Loucy (cell line): ENCODE measurements at regions not wholly inside any gene's neighbourhood (a gene's known extent, or its start where the extent isn't known, plus 50 kb on each side); places are given as distances from the start of the nearest gene placed in this dataset.

Source experiments
- H2AFZ ChIP-seq: fragments of 200-600 bp; sonication (generic); 2 replicates; pipeline ENCODE4 v1.6.0; 2016; ENCODE audit warnings: antibody characterized with exemption, mild to moderate bottlenecking, low read length, moderate library complexity
- H3F3A ChIP-seq: fragments of 200-600 bp; 2 replicates; pipeline ENCODE4 v1.6.0; 2016; ENCODE audit warnings: antibody characterized with exemption, low read depth, mild to moderate bottlenecking
- H3K27me3 ChIP-seq: fragments of 200-600 bp; sonication (generic); 2 replicates; pipeline ENCODE4 v1.6.1; 2014; ENCODE audit warnings: low read length, mild to moderate bottlenecking; ENCODE audit not compliant: insufficient read depth, poor library complexity, severe bottlenecking
- H3K36me3 ChIP-seq: fragments of 200-600 bp; sonication (generic); 2 replicates; pipeline ENCODE4 v1.6.1; 2016; ENCODE audit warnings: low read length; ENCODE audit not compliant: insufficient read depth
- H3K4me1 ChIP-seq: fragments of 200-600 bp; sonication (generic); 2 replicates; pipeline ENCODE4 v1.5.1; 2014; ENCODE audit warnings: low read length, mild to moderate bottlenecking; ENCODE audit not compliant: insufficient read depth, poor library complexity, severe bottlenecking
- H3K4me2 ChIP-seq: fragments of 200-600 bp; sonication (generic); 2 replicates; pipeline ENCODE4 v1.6.0; 2014; ENCODE audit warnings: antibody characterized with exemption, low read length, low read depth, mild to moderate bottlenecking; ENCODE audit not compliant: poor library complexity, severe bottlenecking
- H3K4me3 ChIP-seq: fragments of 200-600 bp; sonication (generic); 2 replicates; pipeline ENCODE4 v1.5.1; 2014; ENCODE audit warnings: low read length, mild to moderate bottlenecking, mixed read lengths; ENCODE audit not compliant: poor library complexity, severe bottlenecking
- H3K79me2 ChIP-seq: fragments of 200-600 bp; sonication (generic); 2 replicates; pipeline ENCODE4 v1.6.1; 2014; ENCODE audit warnings: low read length; ENCODE audit not compliant: insufficient read depth
- H3K9ac ChIP-seq: fragments of 200-600 bp; sonication (generic); 2 replicates; pipeline ENCODE4 v1.6.0; 2014; ENCODE audit warnings: mild to moderate bottlenecking, low read depth, low read length, moderate library complexity; ENCODE audit not compliant: poor library complexity, severe bottlenecking
- H3K9me2 ChIP-seq: fragments of 200-600 bp; sonication (generic); replicated peaks from 2 replicates; pipeline ENCODE4 v1.6.1; 2016; ENCODE audit warnings: low read depth, low read length, mixed read lengths
- H3K9me3 ChIP-seq: fragments of 200-600 bp; sonication (generic); 2 replicates; pipeline ENCODE4 v1.6.1; 2014; ENCODE audit warnings: mild to moderate bottlenecking, antibody characterized with exemption, low read length, low read depth; ENCODE audit not compliant: insufficient read depth
- H4K20me1 ChIP-seq: fragments of 200-600 bp; sonication (generic); 2 replicates; pipeline ENCODE4 v1.6.0; 2014; ENCODE audit warnings: antibody characterized with exemption, low read length, mild to moderate bottlenecking; ENCODE audit not compliant: insufficient read depth, poor library complexity, severe bottlenecking
- EZH2phosphoT487 ChIP-seq: fragments of 200-600 bp; IDR thresholded peaks from 2 replicates; pipeline ENCODE4 v1.6.1; 2018; ENCODE audit warnings: antibody characterized with exemption, mild to moderate bottlenecking, moderate library complexity, borderline replicate concordance
- TF ChIP-seq, protein P1 (sequence below): fragments of 200-600 bp; sonication (generic); conservative IDR thresholded peaks from 2 replicates; pipeline ENCODE4 v1.5.1; 2014; ENCODE audit warnings: mild to moderate bottlenecking, antibody characterized with exemption, low read length

DNA sequence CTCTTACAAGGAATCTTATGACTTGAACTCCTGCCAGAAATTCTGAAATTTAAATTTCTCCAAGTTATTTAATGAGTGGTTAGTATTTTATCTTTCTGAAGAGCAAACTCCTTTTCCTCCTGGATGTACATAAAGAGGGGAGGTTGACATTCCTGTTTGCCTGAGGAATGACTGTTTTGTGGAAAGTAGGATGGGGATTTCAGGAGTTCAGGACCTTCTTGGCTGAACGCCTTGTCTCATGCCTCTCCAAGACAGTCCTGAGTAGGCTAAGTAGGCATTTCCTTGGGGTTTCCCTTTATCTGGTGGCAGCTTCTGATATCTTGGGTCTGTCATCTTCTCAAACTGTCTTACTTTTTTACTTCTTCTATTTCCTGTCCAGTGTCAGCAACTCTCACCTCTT lies 356.6 kb downstream of the TDRD3 start:
- H3F3A ChIP-seq, result no peaks in the 10 kb centered on the region
- H2AFZ ChIP-seq, result no peak overlapping the region
- H3K79me2 ChIP-seq, result no peaks in the 10 kb centered on the region
- TF ChIP-seq, protein P1, sequence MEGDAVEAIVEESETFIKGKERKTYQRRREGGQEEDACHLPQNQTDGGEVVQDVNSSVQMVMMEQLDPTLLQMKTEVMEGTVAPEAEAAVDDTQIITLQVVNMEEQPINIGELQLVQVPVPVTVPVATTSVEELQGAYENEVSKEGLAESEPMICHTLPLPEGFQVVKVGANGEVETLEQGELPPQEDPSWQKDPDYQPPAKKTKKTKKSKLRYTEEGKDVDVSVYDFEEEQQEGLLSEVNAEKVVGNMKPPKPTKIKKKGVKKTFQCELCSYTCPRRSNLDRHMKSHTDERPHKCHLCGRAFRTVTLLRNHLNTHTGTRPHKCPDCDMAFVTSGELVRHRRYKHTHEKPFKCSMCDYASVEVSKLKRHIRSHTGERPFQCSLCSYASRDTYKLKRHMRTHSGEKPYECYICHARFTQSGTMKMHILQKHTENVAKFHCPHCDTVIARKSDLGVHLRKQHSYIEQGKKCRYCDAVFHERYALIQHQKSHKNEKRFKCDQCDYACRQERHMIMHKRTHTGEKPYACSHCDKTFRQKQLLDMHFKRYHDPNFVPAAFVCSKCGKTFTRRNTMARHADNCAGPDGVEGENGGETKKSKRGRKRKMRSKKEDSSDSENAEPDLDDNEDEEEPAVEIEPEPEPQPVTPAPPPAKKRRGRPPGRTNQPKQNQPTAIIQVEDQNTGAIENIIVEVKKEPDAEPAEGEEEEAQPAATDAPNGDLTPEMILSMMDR, result no peak
- no peak for TF ChIP-seq EZH2phosphoT487
- no peak overlapping the region for H3K9ac ChIP-seq
- H3K27me3 ChIP-seq, result no peaks in the 10 kb centered on the region
- no peaks in the 10 kb centered on the region for H3K36me3 ChIP-seq
- no peak overlapping the region for H3K4me2 ChIP-seq
- no peaks in the 10 kb centered on the region for H3K4me1 ChIP-seq
- no peaks in the 10 kb centered on the region for H4K20me1 ChIP-seq
- no peaks in the 10 kb centered on the region for H3K9me2 ChIP-seq
- no peak overlapping the region for H3K4me3 ChIP-seq
- no peaks in the 10 kb centered on the region for H3K9me3 ChIP-seq

DNA sequence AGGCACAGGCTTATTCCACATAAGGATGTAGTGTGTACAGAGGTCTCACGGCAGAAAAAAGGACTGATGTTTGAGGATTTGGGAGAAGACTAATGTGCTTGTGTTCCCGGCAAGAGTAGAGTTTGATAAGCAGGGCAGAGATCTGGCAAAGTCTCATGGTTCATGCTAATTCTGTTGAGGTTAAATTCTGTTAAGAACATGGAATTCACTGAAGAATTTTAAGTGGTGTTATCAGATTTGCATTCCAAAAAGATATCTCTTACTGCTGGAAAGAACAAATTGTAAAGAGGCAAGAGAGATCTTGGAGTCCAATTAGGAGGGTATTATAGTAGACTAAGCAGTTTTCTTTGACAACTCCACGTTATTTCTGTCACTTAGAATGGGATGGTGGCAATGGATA lies 348.3 kb downstream of the TDRD3 start:
- Histone ChIP-seq H3K27me3 (no peaks in the 10 kb centered on the region), H3F3A (no peaks in the 10 kb centered on the region), H3K4me2 (no peak overlapping the region), H4K20me1 (no peaks in the 10 kb centered on the region), H3K9me2 (no peaks in the 10 kb centered on the region), H3K9ac (no peak overlapping the region), H3K36me3 (no peaks in the 10 kb centered on the region), H3K9me3 (no peaks in the 10 kb centered on the region), H3K4me1 (no peaks in the 10 kb centered on the region), H3K4me3 (no peak overlapping the region), H3K79me2 (no peaks in the 10 kb centered on the region), H2AFZ (no peak overlapping the region)
- TF ChIP-seq, protein P1, result no peak
- no peak for TF ChIP-seq EZH2phosphoT487

DNA sequence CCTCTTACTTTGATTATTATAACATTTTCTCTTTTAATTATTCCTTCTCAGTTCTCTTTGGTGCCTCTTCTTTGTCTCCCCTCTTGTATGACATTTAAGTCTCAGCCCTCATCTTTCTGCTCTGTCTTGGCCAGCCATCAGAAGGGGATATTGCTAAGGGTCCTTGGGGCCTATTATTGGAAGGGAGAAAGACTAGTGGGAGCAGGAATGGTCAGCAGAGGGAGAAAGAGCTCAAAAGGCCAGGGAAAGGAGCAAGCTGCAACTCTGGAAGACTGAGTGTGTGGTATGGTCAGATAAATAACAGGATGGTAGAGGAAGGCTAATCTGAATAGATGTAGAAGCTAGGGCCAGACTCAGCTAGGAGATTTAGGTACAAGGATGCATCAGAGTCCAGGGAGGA lies 336.9 kb downstream of the TDRD3 start:
- no peaks in the 10 kb centered on the region for H3K36me3 ChIP-seq
- no peaks in the 10 kb centered on the region for H3K79me2 ChIP-seq
- no peaks in the 10 kb centered on the region for H3K27me3 ChIP-seq
- no peaks in the 10 kb centered on the region for H3K9me2 ChIP-seq
- no peak overlapping the region for H3K4me3 ChIP-seq
- no peaks in the 10 kb centered on the region for H3K9me3 ChIP-seq
- H3K9ac ChIP-seq, result no peak overlapping the region
- no peaks in the 10 kb centered on the region for H3F3A ChIP-seq
- H2AFZ ChIP-seq, result no peak overlapping the region
- TF ChIP-seq, protein P1, result no peak
- TF ChIP-seq EZH2phosphoT487, result no peak
- H3K4me1 ChIP-seq, result no peaks in the 10 kb centered on the region
- H4K20me1 ChIP-seq, result no peaks in the 10 kb centered on the region
- no peak overlapping the region for H3K4me2 ChIP-seq
